HG02970 (cell line): ENCODE measurements at regions not wholly inside any gene's neighbourhood (a gene's known extent, or its start where the extent isn't known, plus 50 kb on each side); places are given as distances from the start of the nearest gene placed in this dataset.

Experiments
- ATAC-seq: cut with Tn5 transposase; IDR thresholded peaks from one replicate; pipeline ENCODE4 v1.9.1; 2021; ENCODE audit warnings: mild to moderate bottlenecking, moderate library complexity, moderate number of reproducible peaks; ENCODE audit not compliant: unreplicated experiment, low FRiP score

GRCh38 chr4:124904723-124905388, 192.3 kb upstream of the ANKRD50 start:
- no peak for ATAC-seq

GRCh38 chr4:124903995-124904722, 191.6 kb upstream of the ANKRD50 start:
- ATAC-seq = no peak

- no peak for ATAC-seq
Measured at GRCh38 chr4:124902001-124902515, 189.5 kb upstream of the ANKRD50 start.

DNA sequence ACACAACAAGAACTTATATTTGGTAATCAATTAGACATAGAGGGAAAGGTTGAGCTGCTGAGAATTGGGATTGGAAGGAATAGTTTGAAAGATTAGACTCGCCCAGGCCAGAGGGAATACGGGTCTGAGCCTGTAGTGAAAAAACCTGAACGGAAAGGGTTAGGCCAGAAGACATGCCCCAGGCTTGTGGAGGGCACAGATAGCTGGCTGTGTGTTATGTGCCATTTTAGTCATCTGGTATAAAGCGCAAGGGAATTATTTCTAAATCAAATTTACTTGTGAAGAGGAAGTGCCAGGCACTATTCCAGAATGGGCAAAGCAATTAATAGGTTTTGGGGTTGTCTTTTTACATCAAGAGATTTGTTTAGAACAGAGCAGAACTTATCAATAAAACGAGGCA, 187.5 kb upstream of the ANKRD50 start:
- ATAC-seq = no peak

- ATAC-seq = no peak
Measured at GRCh38 chr4:124890522-124890921, 178.0 kb upstream of the ANKRD50 start.

- no peak for ATAC-seq
Measured at GRCh38 chr4:124887739-124888138, 175.2 kb upstream of the ANKRD50 start.

GRCh38 chr4:124884316-124884715, 171.8 kb upstream of the ANKRD50 start:
- ATAC-seq = no peak

GRCh38 chr4:124883632-124884031, 171.1 kb upstream of the ANKRD50 start:
- ATAC-seq = no peak

GRCh38 chr4:124879195-124879594, 166.7 kb upstream of the ANKRD50 start:
- no peak for ATAC-seq

GRCh38 chr4:124874172-124874450, 161.6 kb upstream of the ANKRD50 start:
- no peak for ATAC-seq

DNA sequence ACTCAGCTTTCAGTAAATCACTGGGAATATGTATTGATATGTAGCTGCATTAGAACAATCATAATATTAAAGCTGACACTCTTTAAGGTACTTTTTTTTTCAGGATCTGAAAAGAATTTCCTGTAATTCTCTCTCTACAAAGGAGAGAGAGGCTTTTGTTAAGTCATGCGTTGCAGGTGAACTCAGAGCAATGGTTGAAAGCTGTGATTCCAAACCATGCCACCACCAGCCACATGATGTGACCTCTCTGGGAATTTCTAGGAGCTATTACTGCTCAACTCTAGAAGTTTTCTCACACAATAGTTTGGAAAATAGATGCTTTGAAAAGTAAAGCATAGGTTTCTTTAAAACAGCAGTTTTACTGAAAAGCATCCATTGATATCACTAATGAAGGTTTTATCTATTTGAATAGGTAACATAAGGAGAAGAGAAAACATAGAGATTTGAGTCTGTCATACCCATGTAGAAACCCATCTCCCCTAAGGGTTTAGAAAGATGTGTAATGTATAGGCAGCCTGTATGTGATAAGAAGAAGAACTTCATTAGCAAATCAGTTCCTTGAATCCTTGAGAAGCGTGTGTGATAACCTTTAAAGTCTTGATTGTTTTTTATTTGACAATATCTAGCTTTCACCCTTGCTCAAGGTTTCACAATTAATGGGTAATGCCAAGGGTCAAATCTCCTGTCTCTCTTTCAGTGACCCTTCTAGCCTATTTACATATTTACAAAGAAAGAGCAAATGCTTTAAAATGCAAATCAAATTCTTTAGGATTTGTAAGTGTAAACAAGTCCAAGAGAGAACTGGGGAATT, 161.0 kb upstream of the ANKRD50 start:
- no peak for ATAC-seq

DNA sequence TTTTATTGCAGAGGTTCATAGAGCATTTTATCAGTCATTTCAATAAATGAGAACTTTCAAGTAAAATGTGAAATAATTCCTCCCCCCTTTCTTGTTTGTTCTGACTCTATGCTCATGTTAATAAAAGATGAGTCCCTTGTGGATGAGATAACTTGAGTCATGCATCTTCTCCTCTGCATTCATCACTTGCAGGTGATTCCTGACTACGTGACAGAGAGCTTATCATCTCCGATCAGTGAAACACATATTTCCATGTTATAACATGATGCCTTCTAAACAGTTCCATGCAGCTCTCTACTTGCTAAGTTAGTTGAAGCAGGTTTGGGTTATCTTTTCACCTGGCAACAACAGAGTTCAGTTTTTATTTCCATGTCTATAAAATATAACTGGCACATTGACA, 160.1 kb upstream of the ANKRD50 start:
- ATAC-seq = no peak

- no peak for ATAC-seq
Measured at GRCh38 chr4:124869961-124870495, 157.5 kb upstream of the ANKRD50 start.

- no peak for ATAC-seq
Measured at GRCh38 chr4:124868495-124868894, 156.0 kb upstream of the ANKRD50 start.

GRCh38 chr4:124867536-124867935, 155.0 kb upstream of the ANKRD50 start:
- ATAC-seq = no peak

GRCh38 chr4:124866301-124866700, 153.8 kb upstream of the ANKRD50 start:
- ATAC-seq = no peak

DNA sequence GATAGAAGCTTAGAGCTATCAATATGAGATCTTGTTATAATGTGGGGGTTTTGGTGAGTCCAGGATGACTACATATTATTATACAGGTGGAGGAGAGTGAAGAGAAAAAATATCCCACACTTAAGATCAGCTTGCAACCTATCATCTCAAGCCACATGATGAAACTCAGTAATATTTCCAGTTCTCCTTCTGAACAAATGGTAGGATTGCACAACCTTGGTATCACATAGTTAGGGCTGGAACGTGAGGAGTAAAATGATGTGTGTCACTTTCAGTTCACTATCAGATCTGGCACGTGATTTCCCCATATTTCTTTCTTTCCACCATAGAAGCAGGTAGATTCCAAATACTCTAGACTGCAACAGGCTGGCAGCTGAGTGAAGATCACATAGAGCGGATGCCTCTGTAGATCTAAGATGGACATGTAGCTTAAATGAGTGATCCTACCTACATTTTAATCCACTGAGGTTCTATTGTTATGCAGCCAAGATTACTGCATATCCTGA, 150.6 kb upstream of the ANKRD50 start:
- ATAC-seq = no peak

DNA sequence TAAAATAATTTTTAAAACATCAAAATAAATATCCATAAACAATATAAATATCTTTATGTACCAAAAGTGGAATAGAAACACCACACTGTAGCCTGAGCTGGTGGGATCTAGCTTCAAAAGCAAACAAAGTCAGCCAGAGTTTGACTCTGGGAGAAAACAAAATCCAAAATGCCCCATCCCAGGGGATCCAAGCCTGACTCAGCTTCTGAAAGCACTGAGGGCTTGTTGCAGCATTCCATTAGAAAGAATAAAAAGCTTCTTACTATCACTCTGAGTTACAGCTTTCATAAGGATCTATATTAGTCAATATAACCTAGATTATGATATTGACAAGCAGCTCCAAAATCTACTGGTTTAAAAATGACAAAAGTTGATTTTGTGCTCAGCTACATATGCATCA, 149.7 kb upstream of the ANKRD50 start:
- no peak for ATAC-seq

DNA sequence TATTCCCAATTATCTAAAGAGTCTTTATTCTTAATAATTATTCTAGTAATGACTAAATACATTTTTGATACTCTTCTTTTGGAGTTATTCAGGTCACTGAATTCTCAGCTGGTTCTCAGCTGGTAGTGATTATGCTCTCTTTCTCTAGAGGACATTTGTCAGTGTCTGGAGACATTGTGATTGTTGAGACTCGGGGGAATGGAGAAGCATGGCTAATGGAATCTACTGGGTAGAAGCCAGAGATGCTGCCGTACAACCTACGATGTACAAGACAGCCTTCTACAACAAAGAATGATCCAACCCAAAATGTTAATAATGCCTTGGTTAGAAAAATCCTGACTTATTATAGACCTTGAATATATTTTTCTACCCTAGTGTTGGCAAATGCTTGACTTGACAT, 149.2 kb upstream of the ANKRD50 start:
- ATAC-seq = no peak

GRCh38 chr4:124854968-124855367, 142.4 kb upstream of the ANKRD50 start:
- ATAC-seq = no peak

DNA sequence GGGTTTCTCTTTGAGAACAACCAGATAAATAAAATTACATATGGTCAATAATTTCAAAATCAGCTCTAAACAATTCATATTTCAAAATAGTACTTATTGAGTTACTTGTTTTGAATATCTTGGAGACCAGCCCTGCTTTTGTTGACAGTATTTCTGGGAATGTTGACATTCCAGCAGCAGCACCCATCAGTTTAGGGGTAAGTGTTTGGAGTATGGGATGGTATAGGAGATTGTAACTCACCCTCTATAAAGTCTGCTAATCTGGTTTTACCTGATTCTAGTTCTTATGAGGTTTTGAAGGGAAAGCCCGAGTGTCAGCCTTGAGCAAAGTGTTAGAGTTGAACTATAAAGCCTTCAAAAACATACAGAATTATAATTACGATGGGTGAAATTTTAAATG, 139.2 kb upstream of the ANKRD50 start:
- ATAC-seq = no peak
